Vagina (tissue), 2 donors: ENCODE measurements at regions not wholly inside any gene's neighbourhood (a gene's known extent, or its start where the extent isn't known, plus 50 kb on each side); places are given as distances from the start of the nearest gene placed in this dataset.
"Not testable (repeated sequence)": the region's sequence is repeated elsewhere in the genome, so short reads cannot be mapped to it uniquely, and the experiment has no call there.

Experiments used
- DNase-seq, 2 donors: peaks; one replicate each; pipeline ENCODE4 v3.0.0-alpha.2; 2017; ENCODE audit errors: extremely low spot score in 2 of 2
- H3K27ac ChIP-seq: fragments of 200-600 bp; sonication (generic); one replicate; pipeline ENCODE4 v1.5.1; 2019
- H3K27me3 ChIP-seq: fragments of 200-600 bp; sonication (generic); one replicate; pipeline ENCODE4 v1.5.1; 2019
- H3K36me3 ChIP-seq, 2 donors: fragments of 200-600 bp; sonication (generic); one replicate each; pipeline ENCODE4 v1.5.1; 2017 to 2019
- H3K4me1 ChIP-seq: fragments of 200-600 bp; sonication (generic); one replicate; pipeline ENCODE4 v1.5.1; 2019
- H3K4me3 ChIP-seq, 2 donors: fragments of 200-600 bp; sonication (generic); 1 replicate in 1 of 2; 2 replicates in 1 of 2; pipeline ENCODE4 v1.5.1; 2016 to 2019
- H3K9me3 ChIP-seq: fragments of 200-600 bp; sonication (generic); one replicate; pipeline ENCODE4 v1.5.1; 2019
- POLR2A ChIP-seq, 2 donors: fragments of 450-650 bp; IDR thresholded peaks; one replicate each; pipeline ENCODE4 v1.6.1; 2017; ENCODE audit warnings: antibody characterized with exemption in 2 of 2, mild to moderate bottlenecking in 2 of 2, moderate library complexity in 2 of 2
- POLR2AphosphoS5 ChIP-seq, 2 donors: sonication (generic); formaldehyde crosslinking; IDR thresholded peaks; one replicate each; pipeline ENCODE4 v1.9.0; 2017; ENCODE audit warnings: antibody characterized with exemption in 2 of 2, mild to moderate bottlenecking in 2 of 2, low read depth in 1 of 2; ENCODE audit not compliant: insufficient read depth in 1 of 2
- intact Hi-C: fragments of 100-400 bp; cut with DNase I; formaldehyde crosslinking; loops from one replicate; pipeline ENCODE4 v1.15.1; 2023
- TF ChIP-seq, protein P1 (sequence below), 3 experiments: fragments of 450-650 bp in 2 of 3; fragments of 200-600 bp in 1 of 3; sonication (generic) in 1 of 3; IDR thresholded peaks; one replicate each; pipeline ENCODE4 v1.5.1; 2017 to 2019; ENCODE audit warnings: antibody characterized with exemption in 3 of 3, mild to moderate bottlenecking in 2 of 3, moderate library complexity in 2 of 3

DNA sequence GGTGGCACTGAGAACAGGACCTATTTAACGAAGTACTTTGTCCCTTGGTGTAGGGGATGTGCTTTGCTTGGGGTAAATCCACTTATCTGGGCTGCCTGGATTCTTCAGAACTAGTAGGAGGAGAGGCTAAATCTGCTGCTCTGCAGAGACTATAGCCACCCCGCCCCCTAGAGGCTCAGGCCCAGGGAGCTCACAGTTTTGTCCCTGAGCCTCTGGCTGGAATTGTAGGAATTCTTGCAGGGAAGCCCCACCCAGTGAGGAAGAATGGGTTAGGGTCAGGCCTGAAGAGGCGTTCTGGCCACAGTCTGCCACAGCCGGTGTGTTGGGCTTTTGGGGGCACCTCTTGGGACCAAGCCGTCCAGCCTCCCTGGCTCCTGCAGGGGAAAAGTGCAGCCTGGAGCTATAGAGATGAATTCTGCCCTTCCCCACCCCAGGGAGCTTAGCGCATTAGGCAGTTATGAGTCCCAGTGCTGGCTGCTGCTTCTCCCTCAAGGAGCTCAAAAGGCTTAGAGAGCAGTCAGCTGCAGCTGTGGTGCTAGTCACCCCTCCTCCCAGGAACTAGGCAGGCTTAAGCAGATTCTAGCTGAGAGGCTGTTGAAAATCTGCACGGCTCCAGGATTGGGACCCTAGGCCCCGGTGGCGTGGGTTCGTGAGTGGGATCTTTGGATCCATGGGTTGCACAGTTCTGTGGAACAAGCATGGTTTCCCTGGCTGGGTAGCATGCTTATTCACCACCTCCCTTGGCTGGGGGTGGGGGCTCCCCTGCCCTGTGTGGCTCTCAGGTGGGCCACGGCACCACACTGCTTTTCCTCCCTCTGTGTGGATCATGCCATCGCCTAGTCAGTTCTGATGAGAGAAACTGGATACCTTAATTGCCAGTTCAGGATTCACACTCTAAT, 237.4 kb upstream of the TOM1L1 start:
- intact Hi-C loops: no loop called here
- Histone ChIP-seq H3K4me1 (no peaks in the 10 kb centered on the region), H3K9me3 (no peaks in the 10 kb centered on the region), H3K36me3 (no peaks in the 10 kb centered on the region), H3K4me3 (no peak overlapping the region), H3K27me3 (no peaks in the 10 kb centered on the region), H3K27ac (no peak overlapping the region)
- no peak for DNase-seq
- no peak for TF ChIP-seq POLR2AphosphoS5 (IDR thresholded peaks at IDR 0.05; ENCODE audit: insufficient read depth in 1 of 2, low read depth in 1 of 2)
- TF ChIP-seq, protein P1, sequence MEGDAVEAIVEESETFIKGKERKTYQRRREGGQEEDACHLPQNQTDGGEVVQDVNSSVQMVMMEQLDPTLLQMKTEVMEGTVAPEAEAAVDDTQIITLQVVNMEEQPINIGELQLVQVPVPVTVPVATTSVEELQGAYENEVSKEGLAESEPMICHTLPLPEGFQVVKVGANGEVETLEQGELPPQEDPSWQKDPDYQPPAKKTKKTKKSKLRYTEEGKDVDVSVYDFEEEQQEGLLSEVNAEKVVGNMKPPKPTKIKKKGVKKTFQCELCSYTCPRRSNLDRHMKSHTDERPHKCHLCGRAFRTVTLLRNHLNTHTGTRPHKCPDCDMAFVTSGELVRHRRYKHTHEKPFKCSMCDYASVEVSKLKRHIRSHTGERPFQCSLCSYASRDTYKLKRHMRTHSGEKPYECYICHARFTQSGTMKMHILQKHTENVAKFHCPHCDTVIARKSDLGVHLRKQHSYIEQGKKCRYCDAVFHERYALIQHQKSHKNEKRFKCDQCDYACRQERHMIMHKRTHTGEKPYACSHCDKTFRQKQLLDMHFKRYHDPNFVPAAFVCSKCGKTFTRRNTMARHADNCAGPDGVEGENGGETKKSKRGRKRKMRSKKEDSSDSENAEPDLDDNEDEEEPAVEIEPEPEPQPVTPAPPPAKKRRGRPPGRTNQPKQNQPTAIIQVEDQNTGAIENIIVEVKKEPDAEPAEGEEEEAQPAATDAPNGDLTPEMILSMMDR (IDR thresholded peaks at IDR 0.05): no peak
- TF ChIP-seq POLR2A (IDR thresholded peaks at IDR 0.05): no peak

- intact Hi-C loops: no loop called here
- TF ChIP-seq POLR2AphosphoS5 (IDR thresholded peaks at IDR 0.05; ENCODE audit: insufficient read depth in 1 of 2, low read depth in 1 of 2) (no peak), POLR2A (IDR thresholded peaks at IDR 0.05) (no peak)
- TF ChIP-seq, protein P1 (IDR thresholded peaks at IDR 0.05): no peak
Measured at GRCh38 chr17:54666559-54666958, 234.1 kb upstream of the TOM1L1 start.

GRCh38 chr17:54678158-54678557, 222.5 kb upstream of the TOM1L1 start:
- TF ChIP-seq POLR2A (IDR thresholded peaks at IDR 0.05): no peak
- TF ChIP-seq, protein P1 (IDR thresholded peaks at IDR 0.05): no peak
- no peak for TF ChIP-seq POLR2AphosphoS5 (IDR thresholded peaks at IDR 0.05; ENCODE audit: insufficient read depth in 1 of 2, low read depth in 1 of 2)
- H3K4me1 ChIP-seq: no peaks in the 10 kb centered on the region
- H3K9me3 ChIP-seq: no peaks in the 10 kb centered on the region
- H3K27me3 ChIP-seq: no peaks in the 10 kb centered on the region
- no peak overlapping the region for H3K27ac ChIP-seq
- H3K36me3 ChIP-seq: no peaks in the 10 kb centered on the region
- no peak for DNase-seq
- intact Hi-C loops: no loop called here
- H3K4me3 ChIP-seq: no peak overlapping the region

More at GRCh38 chr17:54666559-54666958, 234.1 kb upstream of the TOM1L1 start:
- DNase-seq: no peak
- H3K27me3 ChIP-seq: no peaks in the 10 kb centered on the region
- H3K4me3 ChIP-seq: no peak overlapping the region
- no peaks in the 10 kb centered on the region for H3K4me1 ChIP-seq
- no peaks in the 10 kb centered on the region for H3K9me3 ChIP-seq
- H3K36me3 ChIP-seq: no peaks in the 10 kb centered on the region
- H3K27ac ChIP-seq: no peak overlapping the region

DNA sequence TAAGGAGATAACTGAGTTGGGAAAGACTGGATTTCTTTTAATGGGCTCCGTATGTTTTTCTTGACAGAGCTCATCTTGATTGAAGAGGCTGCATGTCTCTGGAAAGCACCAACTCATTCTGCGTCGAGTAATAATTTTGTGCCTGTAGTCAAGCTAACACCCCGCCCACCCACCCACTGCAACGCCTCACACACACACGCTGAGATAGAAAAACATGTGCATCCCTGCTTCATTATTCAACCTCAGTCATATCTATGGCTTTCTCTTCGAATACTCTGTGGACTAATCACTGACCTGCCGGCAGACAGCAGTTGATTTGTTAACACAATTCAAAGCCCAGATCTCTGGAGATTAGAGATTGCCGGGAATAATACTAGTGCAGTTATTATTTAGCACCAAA, 220.2 kb upstream of the TOM1L1 start:
- no peak for DNase-seq
- Histone ChIP-seq H3K9me3 (no peaks in the 10 kb centered on the region), H3K36me3 (no peaks in the 10 kb centered on the region), H3K27ac (no peak overlapping the region), H3K4me3 (no peak overlapping the region), H3K4me1 (no peaks in the 10 kb centered on the region), H3K27me3 (no peaks in the 10 kb centered on the region)
- TF ChIP-seq, protein P1 (IDR thresholded peaks at IDR 0.05): no peak
- TF ChIP-seq POLR2A (IDR thresholded peaks at IDR 0.05): no peak
- no peak for TF ChIP-seq POLR2AphosphoS5 (IDR thresholded peaks at IDR 0.05; ENCODE audit: insufficient read depth in 1 of 2, low read depth in 1 of 2)
- intact Hi-C loops: no loop called here

- DNase-seq: no peak
- Histone ChIP-seq H3K9me3 (no peaks in the 10 kb centered on the region), H3K4me3 (no peak overlapping the region), H3K27ac (no peak overlapping the region), H3K36me3 (no peaks in the 10 kb centered on the region), H3K4me1 (no peaks in the 10 kb centered on the region), H3K27me3 (no peaks in the 10 kb centered on the region)
- intact Hi-C loops: no loop called here
- TF ChIP-seq, protein P1 (IDR thresholded peaks at IDR 0.05): no peak
- TF ChIP-seq POLR2AphosphoS5 (IDR thresholded peaks at IDR 0.05; ENCODE audit: insufficient read depth in 1 of 2, low read depth in 1 of 2) (no peak), POLR2A (IDR thresholded peaks at IDR 0.05) (no peak)
Measured at GRCh38 chr17:54694287-54694887, 206.3 kb upstream of the TOM1L1 start.

GRCh38 chr17:54712798-54713197, 187.9 kb upstream of the TOM1L1 start:
- H3K9me3 ChIP-seq, H3K27me3 ChIP-seq, intact Hi-C loops, H3K36me3 ChIP-seq, H3K27ac ChIP-seq, H3K4me1 ChIP-seq, DNase-seq, H3K4me3 ChIP-seq: not testable (repeated sequence)
